ENCODE measurements at regions not wholly inside any gene's neighbourhood (a gene's known extent, or its start where the extent isn't known, plus 50 kb on each side); places are given as distances from the start of the nearest gene placed in this dataset.

DNA sequence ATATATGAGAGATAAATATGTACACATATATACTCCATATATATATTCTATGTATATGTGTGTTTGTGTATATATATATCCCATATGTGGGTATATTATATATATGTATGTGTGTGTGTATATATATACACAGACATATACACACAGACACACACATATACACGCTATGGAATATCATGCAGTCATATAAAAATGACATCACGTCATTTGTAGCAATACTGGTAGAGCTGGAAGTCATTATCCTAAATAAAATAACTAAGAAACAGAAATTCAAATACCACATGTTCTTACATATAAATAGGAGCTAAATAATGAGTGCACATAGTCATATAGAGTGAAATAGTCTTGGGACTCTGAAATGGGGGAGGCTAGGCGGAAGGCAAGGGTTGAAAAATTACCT lies 1000.2 kb downstream of the LRFN5 start:
- Histone ChIP-seq H3K4me3 (replicated peaks; ENCODE audit: low read depth, low read length) (no peak overlapping the region), H3K36me3 (ENCODE audit: control insufficient read depth, insufficient read depth, low read length) (no peaks in the 10 kb centered on the region), H3K27me3 (replicated peaks; ENCODE audit: control insufficient read depth, insufficient read depth, low read length) (no peaks in the 10 kb centered on the region)
- TF ChIP-seq, protein P1, sequence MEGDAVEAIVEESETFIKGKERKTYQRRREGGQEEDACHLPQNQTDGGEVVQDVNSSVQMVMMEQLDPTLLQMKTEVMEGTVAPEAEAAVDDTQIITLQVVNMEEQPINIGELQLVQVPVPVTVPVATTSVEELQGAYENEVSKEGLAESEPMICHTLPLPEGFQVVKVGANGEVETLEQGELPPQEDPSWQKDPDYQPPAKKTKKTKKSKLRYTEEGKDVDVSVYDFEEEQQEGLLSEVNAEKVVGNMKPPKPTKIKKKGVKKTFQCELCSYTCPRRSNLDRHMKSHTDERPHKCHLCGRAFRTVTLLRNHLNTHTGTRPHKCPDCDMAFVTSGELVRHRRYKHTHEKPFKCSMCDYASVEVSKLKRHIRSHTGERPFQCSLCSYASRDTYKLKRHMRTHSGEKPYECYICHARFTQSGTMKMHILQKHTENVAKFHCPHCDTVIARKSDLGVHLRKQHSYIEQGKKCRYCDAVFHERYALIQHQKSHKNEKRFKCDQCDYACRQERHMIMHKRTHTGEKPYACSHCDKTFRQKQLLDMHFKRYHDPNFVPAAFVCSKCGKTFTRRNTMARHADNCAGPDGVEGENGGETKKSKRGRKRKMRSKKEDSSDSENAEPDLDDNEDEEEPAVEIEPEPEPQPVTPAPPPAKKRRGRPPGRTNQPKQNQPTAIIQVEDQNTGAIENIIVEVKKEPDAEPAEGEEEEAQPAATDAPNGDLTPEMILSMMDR (IDR thresholded peaks at IDR 0.05; ENCODE audit: insufficient read depth, low read length, poor library complexity, severe bottlenecking) = no peak
- DNase-seq (ENCODE audit: extremely low read depth, insufficient read length) = no peak

DNA sequence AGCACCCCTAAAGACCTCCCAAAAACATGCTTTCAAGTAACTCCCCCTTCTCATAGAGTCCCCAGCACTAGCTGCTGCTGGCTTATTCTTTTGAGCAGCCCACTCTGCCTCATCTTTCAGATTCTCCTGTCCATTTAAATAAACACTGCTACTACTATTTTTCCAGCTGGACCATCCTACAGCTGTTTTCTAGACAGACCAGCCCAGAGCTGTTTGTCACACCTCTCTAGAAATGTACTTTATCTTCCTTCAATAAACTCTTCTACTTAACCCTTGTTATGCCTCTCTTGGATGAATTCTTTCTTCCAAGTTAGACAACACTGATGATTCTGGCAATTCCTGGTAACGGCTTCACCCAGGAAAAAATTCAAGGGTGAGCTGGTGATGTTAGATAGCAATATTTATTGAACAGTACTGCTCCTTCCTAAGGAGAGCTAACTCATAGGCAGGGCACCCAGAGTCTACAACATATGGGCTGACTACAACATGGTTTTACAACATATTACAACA lies 995.7 kb downstream of the LRFN5 start:
- DNase-seq (ENCODE audit: extremely low read depth, insufficient read length) = no peak
- Histone ChIP-seq H3K27me3 (replicated peaks; ENCODE audit: control insufficient read depth, insufficient read depth, low read length) (no peaks in the 10 kb centered on the region), H3K4me3 (replicated peaks; ENCODE audit: low read depth, low read length) (no peak overlapping the region), H3K36me3 (ENCODE audit: control insufficient read depth, insufficient read depth, low read length) (no peaks in the 10 kb centered on the region)
- TF ChIP-seq, protein P1 (IDR thresholded peaks at IDR 0.05; ENCODE audit: insufficient read depth, low read length, poor library complexity, severe bottlenecking) = no peak

DNA sequence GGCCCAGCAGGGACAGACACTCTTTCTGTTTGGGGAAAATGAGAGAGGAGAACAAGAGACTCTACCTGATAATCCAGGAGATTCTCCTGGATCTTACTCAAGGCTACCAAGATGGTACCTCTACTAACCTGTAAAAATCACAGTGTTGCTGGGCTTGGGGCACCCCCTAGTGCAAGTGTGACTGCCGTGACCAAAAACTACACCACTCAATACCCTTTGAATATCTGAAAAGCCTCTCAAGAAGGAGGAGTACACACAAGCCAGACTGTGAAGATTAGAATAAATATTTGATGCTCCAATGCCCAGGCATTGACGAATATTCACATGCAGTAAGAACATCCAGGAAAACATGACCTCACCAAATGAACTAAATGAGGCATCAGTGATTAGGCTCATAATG lies 965.4 kb downstream of the LRFN5 start:
- Histone ChIP-seq H3K36me3 (ENCODE audit: control insufficient read depth, insufficient read depth, low read length) (no peaks in the 10 kb centered on the region), H3K4me3 (replicated peaks; ENCODE audit: low read depth, low read length) (no peak overlapping the region), H3K27me3 (replicated peaks; ENCODE audit: control insufficient read depth, insufficient read depth, low read length) (no peaks in the 10 kb centered on the region)
- TF ChIP-seq, protein P1 (IDR thresholded peaks at IDR 0.05; ENCODE audit: insufficient read depth, low read length, poor library complexity, severe bottlenecking) = no peak
- DNase-seq (ENCODE audit: extremely low read depth, insufficient read length) = no peak

DNA sequence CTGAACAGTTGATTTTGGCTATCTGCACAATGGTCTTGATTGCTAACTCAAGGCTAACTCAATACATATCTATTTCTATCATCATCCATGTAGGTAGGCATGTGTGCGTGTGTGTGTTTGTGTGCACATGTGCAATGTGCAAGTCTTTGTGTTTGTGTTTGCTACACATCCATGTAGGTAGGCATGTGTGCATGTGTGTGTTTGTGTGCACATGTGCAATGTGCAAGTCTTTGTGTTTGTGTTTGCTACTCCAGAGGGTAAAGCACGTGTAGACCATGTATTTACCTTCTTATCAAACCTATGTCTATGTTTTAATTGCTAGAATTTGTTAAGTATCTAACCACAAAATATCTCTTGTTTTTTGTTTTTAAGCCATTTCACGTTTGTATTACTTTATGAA lies 962.6 kb downstream of the LRFN5 start:
- Histone ChIP-seq H3K4me3 (replicated peaks; ENCODE audit: low read depth, low read length) (no peak overlapping the region), H3K27me3 (replicated peaks; ENCODE audit: control insufficient read depth, insufficient read depth, low read length) (no peaks in the 10 kb centered on the region), H3K36me3 (ENCODE audit: control insufficient read depth, insufficient read depth, low read length) (no peaks in the 10 kb centered on the region)
- DNase-seq (ENCODE audit: extremely low read depth, insufficient read length) = no peak
- TF ChIP-seq, protein P1 (IDR thresholded peaks at IDR 0.05; ENCODE audit: insufficient read depth, low read length, poor library complexity, severe bottlenecking) = no peak

DNA sequence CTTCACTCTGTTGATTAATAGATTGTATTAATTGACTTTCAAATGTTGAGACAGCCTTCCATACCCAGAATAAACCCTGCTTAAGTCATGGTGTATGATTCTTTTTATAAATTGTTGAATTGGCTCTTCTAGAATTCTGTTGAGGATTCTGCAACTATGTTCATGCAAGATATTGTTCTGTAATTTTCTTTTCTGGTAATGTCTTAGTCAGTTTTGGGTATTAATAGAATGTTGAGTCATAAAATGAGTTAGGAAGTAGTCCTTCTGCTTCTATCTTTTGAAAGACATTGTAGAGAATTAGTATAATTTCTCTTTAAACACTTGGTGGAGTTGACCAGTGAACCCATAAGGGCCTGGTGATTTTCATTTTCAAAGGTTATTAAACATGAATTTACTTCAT lies 958.9 kb downstream of the LRFN5 start:
- Histone ChIP-seq H3K36me3 (ENCODE audit: control insufficient read depth, insufficient read depth, low read length) (no peaks in the 10 kb centered on the region), H3K4me3 (replicated peaks; ENCODE audit: low read depth, low read length) (no peak overlapping the region), H3K27me3 (replicated peaks; ENCODE audit: control insufficient read depth, insufficient read depth, low read length) (no peaks in the 10 kb centered on the region)
- TF ChIP-seq, protein P1 (IDR thresholded peaks at IDR 0.05; ENCODE audit: insufficient read depth, low read length, poor library complexity, severe bottlenecking) = no peak
- DNase-seq (ENCODE audit: extremely low read depth, insufficient read length) = no peak

DNA sequence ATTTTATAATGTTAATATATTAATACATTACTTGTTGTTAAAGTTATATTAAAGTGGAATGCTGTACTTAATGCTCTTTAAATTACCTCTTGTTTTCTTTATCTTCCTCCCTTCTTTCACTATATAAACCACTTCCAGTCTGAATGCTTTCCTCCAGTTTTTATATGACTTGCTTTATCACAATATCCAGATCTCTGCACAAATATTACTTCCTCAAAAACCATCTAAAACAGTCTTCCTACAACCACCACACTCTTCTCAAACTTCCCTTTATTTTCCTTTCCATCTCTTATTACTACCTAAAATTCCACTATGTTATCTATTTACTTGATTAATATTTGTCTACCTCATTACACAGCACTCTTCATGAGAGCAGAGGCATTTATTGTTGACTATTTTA lies 956.6 kb downstream of the LRFN5 start:
- no peaks in the 10 kb centered on the region for H3K36me3 ChIP-seq (ENCODE audit: control insufficient read depth, insufficient read depth, low read length)
- H3K27me3 ChIP-seq (replicated peaks; ENCODE audit: control insufficient read depth, insufficient read depth, low read length) = no peaks in the 10 kb centered on the region
- no peak for DNase-seq (ENCODE audit: extremely low read depth, insufficient read length)
- TF ChIP-seq, protein P1 (IDR thresholded peaks at IDR 0.05; ENCODE audit: insufficient read depth, low read length, poor library complexity, severe bottlenecking) = no peak
- no peak overlapping the region for H3K4me3 ChIP-seq (replicated peaks; ENCODE audit: low read depth, low read length)

All from GM06990 (cell line).